IMR-90 (cell line): ENCODE measurements at regions not wholly inside any gene's neighbourhood (a gene's known extent, or its start where the extent isn't known, plus 50 kb on each side); places are given as distances from the start of the nearest gene placed in this dataset.

Experiments
- ATAC-seq: fragments of 200-7000 bp; cut with Tn5 transposase; 2 replicates; pipeline ENCODE4 v1.9.1; 2020; ENCODE audit warnings: low read depth, mild to moderate bottlenecking, moderate library complexity
- BruUV-seq: library from RNA; stranded (reverse); fragments of 400-500 nt; replicated peaks from 2 replicates; lab custom pipeline; 2021; lab: Mats Ljungman, UMichigan
- CTCF ChIA-PET: fragments of 300-600 bp; formaldehyde crosslinking; extraction: SDS; loops from one replicate; lab custom pipeline; 2021; ENCODE audit warnings: antibody characterized with exemption; lab: Yijun Ruan, JAX
- POLR2A ChIA-PET: fragments of 300-600 bp; sonication (Branson Sonifier 250); formaldehyde crosslinking; loops from one replicate; lab custom pipeline; 2022; ENCODE audit warnings: antibody characterized with exemption; ENCODE audit not compliant: unreplicated experiment; lab: Charles Lee
- DNase-seq: peaks from one replicate; pipeline ENCODE4 v3.0.0; 2013
- H2AFZ ChIP-seq: replicated peaks from 2 replicates; pipeline ENCODE3; 2013; ENCODE audit warnings: low read length, mild to moderate bottlenecking; ENCODE audit not compliant: poor library complexity
- H2AK5ac ChIP-seq: 2 replicates; pipeline ENCODE4 v1.6.1; 2013; ENCODE audit warnings: low read depth, low read length, inconsistent platforms
- H2AK9ac ChIP-seq: replicated peaks from 2 replicates; pipeline ENCODE3; 2013; ENCODE audit warnings: mild to moderate bottlenecking, low read depth, low read length, moderate library complexity; ENCODE audit not compliant: poor library complexity
- H2BK120ac ChIP-seq: 2 replicates; pipeline ENCODE4 v1.6.1; 2013; ENCODE audit warnings: low read depth, low read length, inconsistent platforms
- H2BK15ac ChIP-seq: 3 replicates; pipeline ENCODE4 v1.6.1; 2013; ENCODE audit warnings: low read depth, low read length, inconsistent platforms
- H2BK20ac ChIP-seq: 2 replicates; pipeline ENCODE4 v1.6.1; 2013; ENCODE audit warnings: low read depth, mild to moderate bottlenecking, inconsistent platforms, low read length, moderate library complexity
- H2BK5ac ChIP-seq: 2 replicates; pipeline ENCODE4 v1.6.1; 2013; ENCODE audit warnings: mild to moderate bottlenecking, low read depth, low read length, inconsistent platforms; ENCODE audit not compliant: poor library complexity, severe bottlenecking
- H3K14ac ChIP-seq: replicated peaks from 2 replicates; pipeline ENCODE4 v1.6.1; 2013; ENCODE audit warnings: low read depth, low read length, inconsistent platforms
- H3K18ac ChIP-seq: 2 replicates; pipeline ENCODE4 v1.6.1; 2013; ENCODE audit warnings: low read depth, low read length, control low read depth
- H3K23ac ChIP-seq: 2 replicates; pipeline ENCODE4 v1.6.1; 2013; ENCODE audit warnings: low read depth, low read length, inconsistent platforms
- H3K27ac ChIP-seq: 2 replicates; pipeline ENCODE4 v1.5.1; 2013; ENCODE audit warnings: mild to moderate bottlenecking, control low read depth, low read length; ENCODE audit not compliant: insufficient read depth
- H3K27me3 ChIP-seq: 2 replicates; pipeline ENCODE4 v1.6.1; 2013; ENCODE audit warnings: low read length; ENCODE audit not compliant: control insufficient read depth, insufficient read depth
- H3K36me3 ChIP-seq: 2 replicates; pipeline ENCODE4 v1.6.1; 2013; ENCODE audit warnings: low read length, mixed read lengths; ENCODE audit not compliant: control insufficient read depth, insufficient read depth
- H3K4ac ChIP-seq: 2 replicates; pipeline ENCODE4 v1.6.1; 2013; ENCODE audit warnings: low read depth, low read length, inconsistent platforms
- H3K4me1 ChIP-seq: 2 replicates; pipeline ENCODE4 v1.6.1; 2013; ENCODE audit warnings: low read length, mixed read lengths; ENCODE audit not compliant: control insufficient read depth, insufficient read depth
- H3K4me2 ChIP-seq: 2 replicates; pipeline ENCODE4 v1.6.1; 2013; ENCODE audit warnings: low read depth, mild to moderate bottlenecking, control low read depth, low read length, moderate library complexity
- H3K4me3 ChIP-seq: 2 replicates; pipeline ENCODE4 v1.5.1; 2013; ENCODE audit warnings: low read depth, mild to moderate bottlenecking, control low read depth, low read length, moderate library complexity; ENCODE audit not compliant: insufficient read depth
- H3K56ac ChIP-seq: 2 replicates; pipeline ENCODE4 v1.6.1; 2013; ENCODE audit warnings: low read length, inconsistent platforms; ENCODE audit not compliant: insufficient read depth; ENCODE audit errors: extremely low read depth
- H3K79me1 ChIP-seq, 2 experiments: 2 replicates each; pipeline ENCODE4 v1.6.1; 2013; ENCODE audit warnings: low read length in 2 of 2, inconsistent platforms in 1 of 2, low read depth in 1 of 2
- H3K9ac ChIP-seq: 2 replicates; pipeline ENCODE4 v1.6.1; 2013; ENCODE audit warnings: low read depth, low read length, control low read depth
- H3K9me1 ChIP-seq: 2 replicates; pipeline ENCODE4 v1.6.1; 2013; ENCODE audit warnings: low read length, inconsistent platforms; ENCODE audit not compliant: insufficient read depth
- H3K9me3 ChIP-seq: 2 replicates; pipeline ENCODE4 v1.6.1; 2013; ENCODE audit warnings: low read length; ENCODE audit not compliant: control insufficient read depth, insufficient read depth
- H4K20me1 ChIP-seq: 2 replicates; pipeline ENCODE4 v1.6.1; 2013; ENCODE audit warnings: low read length, inconsistent platforms; ENCODE audit not compliant: insufficient read depth
- H4K5ac ChIP-seq: 2 replicates; pipeline ENCODE4 v1.6.1; 2013; ENCODE audit warnings: mild to moderate bottlenecking, low read depth, low read length, control low read depth
- H4K8ac ChIP-seq, 2 experiments: 2 replicates each; pipeline ENCODE4 v1.6.1; 2013; ENCODE audit warnings: low read depth in 2 of 2, low read length in 2 of 2, control low read depth in 1 of 2, inconsistent platforms in 1 of 2
- H4K91ac ChIP-seq: 2 replicates; pipeline ENCODE4 v1.6.1; 2013; ENCODE audit warnings: low read depth, low read length, inconsistent platforms; ENCODE audit not compliant: insufficient read depth
- BHLHE40 ChIP-seq: fragments of 150-350 bp; IDR thresholded peaks from 2 replicates; pipeline ENCODE4 v1.6.1; 2016; ENCODE audit warnings: mild to moderate bottlenecking, low read depth, low read length
- CEBPB ChIP-seq: IDR thresholded peaks from 2 replicates; pipeline ENCODE4 v1.6.1; 2012; ENCODE audit warnings: low read depth, low read length, improper control_type of control experiment
- CHD1 ChIP-seq: IDR thresholded peaks from 2 replicates; pipeline ENCODE4 v1.6.1; 2012; ENCODE audit warnings: low read depth, low read length, improper control_type of control experiment
- CTCF ChIP-seq: conservative IDR thresholded peaks from 2 replicates; pipeline ENCODE4 v1.5.1; 2012; ENCODE audit warnings: mild to moderate bottlenecking, low read depth, low read length, improper control_type of control experiment
- FOS ChIP-seq: fragments of 150-350 bp; IDR thresholded peaks from 2 replicates; pipeline ENCODE4 v1.6.1; 2016; ENCODE audit warnings: low read depth, low read length
- MAFK ChIP-seq: IDR thresholded peaks from 2 replicates; pipeline ENCODE4 v1.6.1; 2012; ENCODE audit warnings: low read depth, low read length, improper control_type of control experiment
- MAZ ChIP-seq: IDR thresholded peaks from 2 replicates; pipeline ENCODE4 v1.6.1; 2012; ENCODE audit warnings: low read depth, mild to moderate bottlenecking, low read length, improper control_type of control experiment, moderate library complexity, borderline replicate concordance
- MXI1 ChIP-seq: IDR thresholded peaks from 2 replicates; pipeline ENCODE4 v1.6.1; 2012; ENCODE audit warnings: low read depth, mild to moderate bottlenecking, low read length, moderate library complexity, borderline replicate concordance
- NFE2L2 ChIP-seq: fragments of 150-350 bp; IDR thresholded peaks from 2 replicates; pipeline ENCODE4 v1.6.1; 2016; ENCODE audit warnings: low read depth, mild to moderate bottlenecking, low read length
- POLR2A ChIP-seq: IDR thresholded peaks from 2 replicates; pipeline ENCODE4 v1.6.1; 2012; ENCODE audit warnings: mild to moderate bottlenecking, low read depth, low read length
- RAD21 ChIP-seq: IDR thresholded peaks from 2 replicates; pipeline ENCODE4 v1.6.1; 2012; ENCODE audit warnings: low read length, improper control_type of control experiment
- RCOR1 ChIP-seq: IDR thresholded peaks from 2 replicates; pipeline ENCODE4 v1.6.1; 2012; ENCODE audit warnings: mild to moderate bottlenecking, low read length, improper control_type of control experiment; ENCODE audit not compliant: insufficient replicate concordance
- RFX5 ChIP-seq: IDR thresholded peaks from 2 replicates; pipeline ENCODE4 v1.8.0; 2012; ENCODE audit warnings: low read depth, mild to moderate bottlenecking, low read length, moderate library complexity
- SMC3 ChIP-seq: fragments of 150-350 bp; IDR thresholded peaks from 2 replicates; pipeline ENCODE4 v1.6.1; 2016; ENCODE audit warnings: low read depth, mild to moderate bottlenecking, antibody characterized with exemption, low read length, moderate library complexity
- WGBS, 2 experiments: methylation state at CpG; one replicate each; pipeline versions ENCODE4 v1.1.5 to v1.1.7; 2013; ENCODE audit warnings: missing lambda C conversion rate in 2 of 2; ENCODE audit not compliant: insufficient read length in 1 of 2; ENCODE audit errors: extremely low coverage in 2 of 2; 5-methylcytosine and 5-hydroxymethylcytosine counted together
- dilution Hi-C: fragments of 300-500 bp; cut with HindIII; formaldehyde crosslinking; loops from one replicate; pipeline ENCODE4 v1.14.3; 2018; ENCODE audit warnings: low sequenced_read_pairs; ENCODE audit not compliant: unreplicated experiment
- in situ Hi-C: fragments of 300-500 bp; cut with MboI; formaldehyde crosslinking; loops from 3 replicates; pipeline ENCODE4 v1.14.3; 2019; ENCODE audit warnings: low sequenced_read_pairs, inconsistent platforms, mixed read lengths
- intact Hi-C: fragments of 100-400 bp; cut with micrococcal nuclease; formaldehyde crosslinking; loops from 2 replicates; pipeline ENCODE4 v1.10.0; 2022
- TF ChIP-seq, protein P1 (sequence below): fragments of 150-350 bp; IDR thresholded peaks from 2 replicates; pipeline ENCODE4 v1.6.1; 2017; ENCODE audit warnings: mild to moderate bottlenecking, antibody characterized with exemption, low read length, low read depth
- TF ChIP-seq, protein P2 (sequence below): fragments of 150-350 bp; IDR thresholded peaks from 2 replicates; pipeline ENCODE4 v1.6.1; 2016; ENCODE audit warnings: low read depth, mild to moderate bottlenecking, low read length, moderate library complexity, borderline replicate concordance

DNA sequence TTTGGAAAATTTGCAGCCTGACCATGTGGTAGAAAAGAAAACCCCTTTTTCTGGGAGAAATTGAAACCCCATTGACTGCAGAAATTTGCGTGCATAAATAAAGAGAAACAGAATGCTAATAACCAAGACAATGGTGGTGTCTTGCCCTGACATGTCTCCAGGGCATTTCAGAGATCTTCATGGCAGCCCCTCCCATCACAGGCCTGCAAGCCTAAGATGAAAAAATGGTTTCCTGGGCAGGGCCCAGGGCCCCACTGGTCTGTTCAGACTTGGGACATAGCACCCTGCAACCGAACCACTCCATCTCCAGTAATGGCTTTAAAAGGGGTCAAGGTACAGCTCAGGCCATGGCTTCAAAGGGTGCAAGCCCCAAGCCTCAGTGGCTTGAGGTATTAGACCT lies 71.6 kb upstream of the SGIP1 start:
- no peak for ATAC-seq
- H3K27ac ChIP-seq = no peak overlapping the region
- H3K23ac ChIP-seq = no peak overlapping the region
- WGBS, 2 experiments = no CpG with 5 or more reads among the region's 2 CpGs
- no peak for TF ChIP-seq SMC3
- TF ChIP-seq CHD1 = no peak
- no peak for TF ChIP-seq BHLHE40
- no peak for TF ChIP-seq FOS
- TF ChIP-seq, protein P1, sequence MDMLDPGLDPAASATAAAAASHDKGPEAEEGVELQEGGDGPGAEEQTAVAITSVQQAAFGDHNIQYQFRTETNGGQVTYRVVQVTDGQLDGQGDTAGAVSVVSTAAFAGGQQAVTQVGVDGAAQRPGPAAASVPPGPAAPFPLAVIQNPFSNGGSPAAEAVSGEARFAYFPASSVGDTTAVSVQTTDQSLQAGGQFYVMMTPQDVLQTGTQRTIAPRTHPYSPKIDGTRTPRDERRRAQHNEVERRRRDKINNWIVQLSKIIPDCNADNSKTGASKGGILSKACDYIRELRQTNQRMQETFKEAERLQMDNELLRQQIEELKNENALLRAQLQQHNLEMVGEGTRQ = no peak
- no peak for TF ChIP-seq RAD21
- TF ChIP-seq MAZ = no peak
- TF ChIP-seq MAFK = no peak
- TF ChIP-seq POLR2A = no peak
- TF ChIP-seq NFE2L2 = no peak
- TF ChIP-seq RFX5 = no peak
- no peak for TF ChIP-seq RCOR1
- TF ChIP-seq, protein P2, sequence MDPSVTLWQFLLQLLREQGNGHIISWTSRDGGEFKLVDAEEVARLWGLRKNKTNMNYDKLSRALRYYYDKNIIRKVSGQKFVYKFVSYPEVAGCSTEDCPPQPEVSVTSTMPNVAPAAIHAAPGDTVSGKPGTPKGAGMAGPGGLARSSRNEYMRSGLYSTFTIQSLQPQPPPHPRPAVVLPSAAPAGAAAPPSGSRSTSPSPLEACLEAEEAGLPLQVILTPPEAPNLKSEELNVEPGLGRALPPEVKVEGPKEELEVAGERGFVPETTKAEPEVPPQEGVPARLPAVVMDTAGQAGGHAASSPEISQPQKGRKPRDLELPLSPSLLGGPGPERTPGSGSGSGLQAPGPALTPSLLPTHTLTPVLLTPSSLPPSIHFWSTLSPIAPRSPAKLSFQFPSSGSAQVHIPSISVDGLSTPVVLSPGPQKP = no peak
- no peak for TF ChIP-seq MXI1
- no peak for TF ChIP-seq CTCF
- TF ChIP-seq CEBPB = no peak
- H3K9me1 ChIP-seq = peaks cover 7% of the 10 kb centered on the region; the same call in 1 of the 2 replicates
- H3K4me3 ChIP-seq = no peak overlapping the region
- ChIA-PET POLR2A (no interaction called here), CTCF (no interaction called here)
- H2BK120ac ChIP-seq = peak overlapping the region; percentile 8; the same call in 1 of the 2 replicates
- H3K56ac ChIP-seq = no peak overlapping the region
- H3K14ac ChIP-seq = no peak overlapping the region
- 0 out of 4 replicates have a peak overlapping the region, but pooled peaks of 1 of the 2 experiments have one; percentile 47 for H4K8ac ChIP-seq
- no peak overlapping the region for H2AK5ac ChIP-seq
- no peak overlapping the region for H2AFZ ChIP-seq
- peak overlapping the region; percentile 39; the same call in 1 of the 2 replicates for H3K4ac ChIP-seq
- H4K20me1 ChIP-seq = no peaks in the 10 kb centered on the region
- no TSS peak for BruUV-seq
- H2AK9ac ChIP-seq = no peak overlapping the region
- no peak overlapping the region for H3K9ac ChIP-seq
- in situ Hi-C loops (no loop called here), dilution Hi-C loops (no loop called here), intact Hi-C loops (no loop called here)
- no peak overlapping the region; the same call in 1 of the 2 replicates for H4K5ac ChIP-seq
- H2BK20ac ChIP-seq = no peak overlapping the region; the same call in 1 of the 2 replicates
- no peaks in the 10 kb centered on the region for H3K27me3 ChIP-seq
- H3K18ac ChIP-seq = no peak overlapping the region; the same call in 1 of the 2 replicates
- H3K36me3 ChIP-seq = no peaks in the 10 kb centered on the region; the same call in 1 of the 2 replicates
- DNase-seq = no peak
- no peak overlapping the region for H2BK15ac ChIP-seq
- peak overlapping the region; percentile 59 for H2BK5ac ChIP-seq
- no peak overlapping the region for H4K91ac ChIP-seq
- H3K4me1 ChIP-seq = peaks cover 11% of the 10 kb centered on the region
- no peak overlapping the region for H3K4me2 ChIP-seq
- H3K9me3 ChIP-seq = 0 out of 2 replicates have a peak, but pooled peaks cover 3% of the 10 kb centered on the region
- peaks cover 0 to 3% of the 10 kb centered on the region in 2 experiments; a peak in 2 of 4 replicates for H3K79me1 ChIP-seq
